ENCODE measurements at regions not wholly inside any gene's neighbourhood (a gene's known extent, or its start where the extent isn't known, plus 50 kb on each side); places are given as distances from the start of the nearest gene placed in this dataset.

GRCh38 chr13:40496035-40496810, 170.2 kb downstream of the FOXO1 start:
- DNase-seq (ENCODE audit: low read depth): no peak

GRCh38 chr13:40498461-40498860, 168.0 kb downstream of the FOXO1 start:
- DNase-seq (ENCODE audit: low read depth): no peak

GRCh38 chr13:40502236-40502635, 164.2 kb downstream of the FOXO1 start:
- DNase-seq (ENCODE audit: low read depth): no peak

GRCh38 chr13:40503011-40503410, 163.4 kb downstream of the FOXO1 start:
- DNase-seq (ENCODE audit: low read depth): no peak

GRCh38 chr13:40503966-40504591, 162.4 kb downstream of the FOXO1 start:
- DNase-seq (ENCODE audit: low read depth): no peak

GRCh38 chr13:40504641-40505040, 161.8 kb downstream of the FOXO1 start:
- no peak for DNase-seq (ENCODE audit: low read depth)

- no peak for DNase-seq (ENCODE audit: low read depth)
Observed at GRCh38 chr13:40505196-40505595, 161.2 kb downstream of the FOXO1 start.

All from forelimb muscle (tissue), 1 donor.